Psoas muscle (tissue), 7 donors: ENCODE measurements at regions not wholly inside any gene's neighbourhood (a gene's known extent, or its start where the extent isn't known, plus 50 kb on each side); places are given as distances from the start of the nearest gene placed in this dataset.

Experiments used
- ATAC-seq, 4 donors: fragments of 200-7000 bp; cut with Tn5 transposase; one replicate each; pipeline ENCODE4 v1.9.1; 2020; ENCODE audit warnings: moderate library complexity in 3 of 4, mild to moderate bottlenecking in 2 of 4
- DNase-seq, 2 donors: peaks; one replicate each; pipeline ENCODE4 v3.0.0-alpha.2; 2020
- H3K27ac ChIP-seq: fragments of 200-600 bp; one replicate; pipeline ENCODE4 v1.8.0; 2022
- H3K27me3 ChIP-seq, 3 donors: fragments of 200-600 bp in 1 of 3; one replicate each; pipeline versions ENCODE4 v1.6.1 to v1.8.0; 2013 to 2022; ENCODE audit warnings: low read length in 2 of 3, mild to moderate bottlenecking in 2 of 3, moderate library complexity in 1 of 3; ENCODE audit not compliant: insufficient read depth in 3 of 3
- H3K36me3 ChIP-seq, 2 donors: fragments of 200-600 bp in 1 of 2; one replicate each; pipeline versions ENCODE4 v1.6.1 to v1.8.0; 2013 to 2022; ENCODE audit warnings: low read depth in 1 of 2, mild to moderate bottlenecking in 1 of 2, moderate library complexity in 1 of 2; ENCODE audit not compliant: insufficient read depth in 1 of 2
- H3K4me1 ChIP-seq: fragments of 200-600 bp; one replicate; pipeline ENCODE4 v1.8.0; 2022
- H3K4me3 ChIP-seq: fragments of 200-600 bp; one replicate; pipeline ENCODE4 v1.8.0; 2022; ENCODE audit warnings: mild to moderate bottlenecking
- H3K9me3 ChIP-seq: fragments of 200-600 bp; one replicate; pipeline ENCODE4 v1.8.0; 2022
- WGBS, 3 donors: extraction: QIAGEN DNeasy Blood & Tissue Kit; methylation state at CpG; one replicate each; pipeline versions ENCODE4 v1.1.6 to v1.1.7; 2013; 5-methylcytosine and 5-hydroxymethylcytosine counted together
- intact Hi-C, 2 donors: fragments of 100-400 bp; cut with DNase I; formaldehyde crosslinking; loops; one replicate each; pipeline versions ENCODE4 v1.11.0 to v1.14.2; 2022
- TF ChIP-seq, protein P1 (sequence below): fragments of 200-600 bp; IDR thresholded peaks from one replicate; pipeline ENCODE4 v1.8.0; 2022; ENCODE audit warnings: antibody characterized with exemption
- donor health status: healthy with polysubstance abuse.
- donor health status: DM: no; HTN: no; CAD: no; lungs with moderate emphysema.
- donor health status: Bipolar disorder and iron deficiency.
- donor health status: healthy.
- donor health status: DM: yes; HTN: yes; CAD: no.
- donor health status: DM: no; HTN: no; CAD: no.
- donor health status: DM: yes; HTN: yes; CAD: no.

DNA sequence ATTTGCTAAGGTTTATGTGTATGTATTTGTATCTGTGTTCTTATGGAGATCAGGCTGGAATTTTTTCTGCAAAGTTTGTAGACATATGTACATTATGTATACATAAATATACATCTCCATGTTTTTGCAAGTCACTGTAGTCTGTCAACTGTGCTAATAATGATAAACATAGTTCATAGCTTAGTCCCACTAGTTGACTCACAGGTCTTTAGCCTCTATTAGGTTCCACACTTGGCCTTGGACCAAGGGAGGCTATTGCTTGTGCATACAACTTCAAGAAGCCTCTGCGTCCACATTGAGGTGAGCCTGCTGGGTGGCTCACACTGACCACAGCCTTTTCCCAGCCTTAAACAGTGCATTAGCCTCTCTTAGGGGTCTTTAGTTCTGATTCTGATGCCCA is 243.8 kb upstream of the PEX5L start:
- no peak for ATAC-seq
- Histone ChIP-seq H3K4me1 (no peaks in the 10 kb centered on the region), H3K4me3 (no peak overlapping the region), H3K27ac (no peak overlapping the region), H3K27me3 (no peaks in the 10 kb centered on the region), H3K9me3 (no peaks in the 10 kb centered on the region), H3K36me3 (no peaks in the 10 kb centered on the region)
- TF ChIP-seq, protein P1, sequence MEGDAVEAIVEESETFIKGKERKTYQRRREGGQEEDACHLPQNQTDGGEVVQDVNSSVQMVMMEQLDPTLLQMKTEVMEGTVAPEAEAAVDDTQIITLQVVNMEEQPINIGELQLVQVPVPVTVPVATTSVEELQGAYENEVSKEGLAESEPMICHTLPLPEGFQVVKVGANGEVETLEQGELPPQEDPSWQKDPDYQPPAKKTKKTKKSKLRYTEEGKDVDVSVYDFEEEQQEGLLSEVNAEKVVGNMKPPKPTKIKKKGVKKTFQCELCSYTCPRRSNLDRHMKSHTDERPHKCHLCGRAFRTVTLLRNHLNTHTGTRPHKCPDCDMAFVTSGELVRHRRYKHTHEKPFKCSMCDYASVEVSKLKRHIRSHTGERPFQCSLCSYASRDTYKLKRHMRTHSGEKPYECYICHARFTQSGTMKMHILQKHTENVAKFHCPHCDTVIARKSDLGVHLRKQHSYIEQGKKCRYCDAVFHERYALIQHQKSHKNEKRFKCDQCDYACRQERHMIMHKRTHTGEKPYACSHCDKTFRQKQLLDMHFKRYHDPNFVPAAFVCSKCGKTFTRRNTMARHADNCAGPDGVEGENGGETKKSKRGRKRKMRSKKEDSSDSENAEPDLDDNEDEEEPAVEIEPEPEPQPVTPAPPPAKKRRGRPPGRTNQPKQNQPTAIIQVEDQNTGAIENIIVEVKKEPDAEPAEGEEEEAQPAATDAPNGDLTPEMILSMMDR, result no peak
- intact Hi-C loops, result no loop called here
- 92 to 100% (median 96%) methylated on average over 1 of the region's 1 CpG for WGBS, 3 donors
- DNase-seq, result no peak

GRCh38 chr3:180282386-180282785 is 245.6 kb upstream of the PEX5L start:
- H3K4me3 ChIP-seq, result no peak overlapping the region
- H3K4me1 ChIP-seq, result no peaks in the 10 kb centered on the region
- H3K27me3 ChIP-seq, result no peaks in the 10 kb centered on the region
- H3K9me3 ChIP-seq, result no peaks in the 10 kb centered on the region
- intact Hi-C loops, result no loop called here
- TF ChIP-seq, protein P1, result no peak
- DNase-seq, result no peak
- no peaks in the 10 kb centered on the region for H3K36me3 ChIP-seq
- H3K27ac ChIP-seq, result no peak overlapping the region
- ATAC-seq, result no peak

GRCh38 chr3:180283251-180283650 is 246.5 kb upstream of the PEX5L start:
- WGBS, 3 donors, result 73 to 77% (median 73%) methylated on average over 3 of the region's 3 CpGs
- intact Hi-C loops, result no loop called here
- Histone ChIP-seq H3K27ac (no peak overlapping the region), H3K36me3 (no peaks in the 10 kb centered on the region), H3K4me1 (no peaks in the 10 kb centered on the region), H3K4me3 (no peak overlapping the region), H3K27me3 (no peaks in the 10 kb centered on the region), H3K9me3 (no peaks in the 10 kb centered on the region)
- TF ChIP-seq, protein P1, result no peak
- peak in 1 of 4 donors; percentile 43 for ATAC-seq
- DNase-seq, result no peak

GRCh38 chr3:180284331-180285110 is 247.8 kb upstream of the PEX5L start:
- ATAC-seq (peak; percentile 77 to 96 (median 86)), DNase-seq (no peak)
- 56 to 85% (median 56%) methylated on average over 2 of the region's 2 CpGs for WGBS, 3 donors
- TF ChIP-seq, protein P1, result no peak
- Histone ChIP-seq H3K4me1 (no peaks in the 10 kb centered on the region), H3K27ac (peak overlapping the region; percentile 38), H3K27me3 (no peaks in the 10 kb centered on the region), H3K9me3 (no peaks in the 10 kb centered on the region), H3K4me3 (no peak overlapping the region), H3K36me3 (no peaks in the 10 kb centered on the region)
- intact Hi-C loops, result no loop called here

GRCh38 chr3:180287703-180288102 is 251.0 kb upstream of the PEX5L start:
- no peaks in the 10 kb centered on the region for H3K9me3 ChIP-seq
- H3K4me3 ChIP-seq, result no peak overlapping the region
- H3K27ac ChIP-seq, result no peak overlapping the region
- intact Hi-C loops, result no loop called here
- TF ChIP-seq, protein P1, result no peak
- H3K4me1 ChIP-seq, result no peaks in the 10 kb centered on the region
- DNase-seq (no peak), ATAC-seq (no peak)
- H3K36me3 ChIP-seq, result no peaks in the 10 kb centered on the region
- no peaks in the 10 kb centered on the region for H3K27me3 ChIP-seq
